Testis (tissue), 2 donors: ENCODE measurements at regions not wholly inside any gene's neighbourhood (a gene's known extent, or its start where the extent isn't known, plus 50 kb on each side); places are given as distances from the start of the nearest gene placed in this dataset.

ENCODE experiments used
- CTCF ChIP-seq, 3 experiments: fragments of 450-650 bp in 2 of 3; fragments of 200-600 bp in 1 of 3; sonication (generic) in 1 of 3; IDR thresholded peaks; one replicate each; pipeline ENCODE4 v1.5.1; 2016 to 2019; ENCODE audit warnings: antibody characterized with exemption in 3 of 3, mild to moderate bottlenecking in 2 of 3, moderate library complexity in 1 of 3
- POLR2A ChIP-seq: fragments of 450-650 bp; IDR thresholded peaks from one replicate; pipeline ENCODE4 v1.6.1; 2017; ENCODE audit warnings: antibody characterized with exemption, mild to moderate bottlenecking, moderate library complexity

DNA sequence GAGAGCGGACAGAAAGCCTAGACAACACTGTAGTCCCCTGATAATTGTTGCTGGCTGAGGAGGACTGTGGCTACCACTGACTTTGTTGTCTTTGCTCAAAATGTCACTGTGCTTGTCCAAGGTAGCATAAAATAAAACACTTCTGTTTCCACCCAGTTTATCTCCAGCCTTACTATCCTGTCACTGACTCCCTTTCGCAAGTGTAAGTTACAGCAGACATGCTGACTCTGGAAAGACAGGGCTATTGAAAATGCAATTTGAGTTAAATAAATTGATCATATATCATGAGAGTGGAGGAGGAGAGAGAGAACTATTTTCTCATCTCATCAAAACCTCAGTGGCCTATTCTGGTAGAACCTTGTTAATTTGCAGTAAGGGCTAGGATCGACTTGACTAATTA lies 138.0 kb upstream of the KIRREL3 start:
- TF ChIP-seq CTCF (IDR thresholded peaks at IDR 0.05) = no peak
- TF ChIP-seq POLR2A = no peak
